HuH-7.5 (cell line): ENCODE measurements at regions not wholly inside any gene's neighbourhood (a gene's known extent, or its start where the extent isn't known, plus 50 kb on each side); places are given as distances from the start of the nearest gene placed in this dataset.

Experiments used
- DNase-seq: peaks from one replicate; pipeline ENCODE4 v3.0.0; 2011; ENCODE audit warnings: low spot score

DNA sequence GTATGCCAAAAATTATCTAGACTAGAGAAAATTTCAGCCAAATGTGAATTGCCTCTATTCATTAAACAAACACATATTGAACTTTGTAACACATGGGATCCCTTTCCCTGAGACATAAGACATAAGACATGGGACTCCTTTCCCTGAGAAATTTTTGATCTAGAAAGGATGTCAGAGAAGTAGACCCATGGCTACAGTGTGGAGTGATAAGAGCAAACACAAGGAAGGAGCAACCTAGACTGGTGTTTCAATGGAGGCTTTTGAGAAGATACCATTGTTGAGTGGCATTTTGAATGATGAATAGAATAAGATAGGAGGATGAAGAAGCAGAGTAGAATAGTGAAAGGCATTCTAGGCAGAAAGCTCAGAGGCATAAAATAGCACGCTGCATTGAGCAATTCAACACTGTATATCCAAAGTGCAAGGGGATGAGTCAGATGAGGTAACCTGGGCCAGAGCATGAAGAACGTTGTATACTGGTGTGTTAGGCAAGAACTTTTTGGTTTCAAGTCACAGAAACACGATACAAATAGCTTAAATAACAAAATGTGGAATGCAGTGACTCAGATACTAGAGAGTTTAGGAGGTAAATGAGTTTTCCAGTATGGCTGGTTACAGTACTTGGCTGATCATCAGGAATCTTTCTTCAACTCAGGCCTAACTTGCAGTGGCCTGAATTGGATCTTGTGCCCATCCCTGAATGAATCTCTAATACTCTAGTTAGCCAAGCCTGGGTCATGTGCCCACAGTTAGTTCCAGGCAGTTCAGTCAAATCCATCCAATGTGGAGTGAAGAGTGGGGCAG is 129.8 kb upstream of the TANK start:
- no peak for DNase-seq

DNA sequence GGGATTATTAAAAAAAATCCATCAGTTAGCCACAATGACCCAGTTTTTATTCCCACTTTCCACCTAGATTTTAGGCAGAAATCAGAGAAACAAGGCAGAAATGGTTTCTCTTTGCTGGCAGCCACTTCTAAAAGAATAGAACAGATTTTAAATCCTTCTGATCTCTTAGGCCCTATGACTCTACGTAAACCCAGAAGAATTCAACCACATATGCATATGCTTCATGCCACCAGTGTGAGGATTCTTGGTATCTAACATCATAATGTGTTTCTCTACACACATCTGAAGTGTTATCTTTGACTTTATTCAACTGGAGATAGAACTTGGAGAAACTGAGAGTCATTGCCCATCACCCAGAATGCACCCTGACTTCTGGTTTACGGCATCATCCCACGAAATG is 128.7 kb upstream of the TANK start:
- DNase-seq = no peak

DNA sequence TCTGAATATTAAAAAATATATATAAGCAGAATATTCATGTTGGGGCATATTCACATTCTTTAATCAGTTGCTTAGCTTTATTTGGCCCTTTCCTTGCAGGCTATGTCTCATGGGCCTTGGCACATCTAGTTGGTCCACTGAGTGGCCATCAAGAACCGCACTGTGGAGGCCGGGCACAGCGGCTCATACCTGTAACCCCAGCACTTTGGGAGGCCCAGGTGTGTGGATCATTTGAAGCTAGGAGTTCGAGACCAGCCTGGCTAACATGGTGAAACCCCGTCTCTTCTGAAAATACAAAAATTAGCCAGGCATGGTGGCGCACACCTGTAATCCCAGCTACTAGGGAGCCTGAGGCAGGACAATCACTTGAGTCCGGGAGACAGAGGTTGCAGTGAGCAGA is 127.6 kb upstream of the TANK start:
- DNase-seq = no peak

DNA sequence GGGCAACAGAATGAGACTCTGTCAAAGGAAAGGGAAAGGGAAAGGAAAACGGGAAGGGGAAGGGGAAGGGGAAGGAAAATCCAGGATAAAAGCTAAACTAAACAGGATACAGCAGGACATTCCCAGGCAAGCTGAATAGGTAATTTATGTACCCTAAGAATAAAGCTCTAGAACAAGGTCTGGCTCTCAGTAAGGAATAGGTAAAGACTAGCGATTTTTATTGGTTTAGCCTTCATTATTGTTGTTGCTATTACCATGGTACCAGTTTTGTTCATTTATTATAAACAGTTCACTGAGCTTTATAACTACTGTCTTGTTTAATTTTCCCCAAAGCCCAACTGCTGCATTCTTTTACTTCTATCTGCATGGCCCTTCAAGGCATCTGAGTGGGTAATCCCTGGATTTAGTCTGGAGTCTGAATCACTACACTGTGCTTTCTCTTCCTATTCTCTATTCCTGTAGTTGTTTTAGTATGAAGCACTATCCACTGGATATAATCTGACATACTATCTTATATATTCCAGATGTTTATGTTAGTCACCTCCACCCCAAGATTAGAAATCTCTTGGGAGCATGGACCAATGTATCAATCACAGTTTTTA is 127.1 kb upstream of the TANK start:
- DNase-seq = no peak

DNA sequence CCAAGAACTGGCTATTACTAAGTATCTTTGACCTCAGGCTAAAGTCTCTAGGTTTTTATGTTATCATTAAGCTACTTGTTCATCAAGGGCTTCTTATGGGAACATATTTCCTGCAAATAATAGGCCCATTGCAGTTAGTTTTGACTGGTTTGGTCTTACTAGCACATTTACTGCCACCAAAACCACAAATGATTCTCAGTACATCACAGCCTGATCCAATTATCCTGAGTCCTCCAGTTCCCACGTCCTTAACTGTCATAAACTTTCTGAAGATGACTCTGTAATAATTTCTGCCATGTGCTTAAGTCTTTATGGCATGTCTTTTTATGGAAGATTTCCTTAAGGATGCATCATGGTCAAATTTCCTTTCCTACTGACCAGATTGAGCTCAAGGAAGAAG is 123.3 kb upstream of the TANK start:
- DNase-seq = no peak

DNA sequence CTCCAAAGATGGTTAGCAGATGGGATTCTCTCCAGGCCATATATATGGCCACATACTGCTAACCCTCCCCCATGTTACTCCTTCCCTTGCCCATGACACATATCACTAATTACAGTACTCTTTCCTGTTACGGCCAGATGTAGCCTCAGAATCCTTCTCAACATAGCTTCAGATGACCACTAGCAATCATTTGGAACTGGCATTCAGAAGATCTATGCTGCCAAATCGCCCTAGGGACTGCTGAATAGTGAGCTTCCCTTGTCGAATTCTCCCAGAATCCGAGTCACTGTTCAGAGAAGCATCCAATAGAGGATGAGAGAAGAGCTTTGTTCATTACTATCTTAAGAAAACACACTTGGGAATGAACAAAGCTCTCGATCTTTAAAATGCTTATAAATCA is 121.2 kb upstream of the TANK start:
- no peak for DNase-seq

DNA sequence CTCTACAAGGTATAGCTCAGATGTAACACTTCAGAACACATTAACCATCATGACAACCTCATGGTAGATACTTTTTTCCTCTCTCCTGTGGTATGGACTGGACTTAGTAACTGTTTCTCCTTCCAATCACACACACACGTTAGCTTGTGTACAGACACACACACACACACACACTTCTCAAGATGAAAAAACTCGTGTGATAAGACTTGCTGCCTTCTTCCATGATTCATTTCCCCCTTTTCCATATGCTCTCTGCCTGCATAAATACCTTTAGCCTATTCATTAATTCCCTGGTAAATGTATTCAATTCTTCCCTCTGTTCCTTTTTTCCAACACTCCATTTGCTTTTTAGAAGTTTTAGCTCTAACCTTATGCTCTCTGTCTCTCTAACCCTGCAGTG is 118.9 kb upstream of the TANK start:
- no peak for DNase-seq

DNA sequence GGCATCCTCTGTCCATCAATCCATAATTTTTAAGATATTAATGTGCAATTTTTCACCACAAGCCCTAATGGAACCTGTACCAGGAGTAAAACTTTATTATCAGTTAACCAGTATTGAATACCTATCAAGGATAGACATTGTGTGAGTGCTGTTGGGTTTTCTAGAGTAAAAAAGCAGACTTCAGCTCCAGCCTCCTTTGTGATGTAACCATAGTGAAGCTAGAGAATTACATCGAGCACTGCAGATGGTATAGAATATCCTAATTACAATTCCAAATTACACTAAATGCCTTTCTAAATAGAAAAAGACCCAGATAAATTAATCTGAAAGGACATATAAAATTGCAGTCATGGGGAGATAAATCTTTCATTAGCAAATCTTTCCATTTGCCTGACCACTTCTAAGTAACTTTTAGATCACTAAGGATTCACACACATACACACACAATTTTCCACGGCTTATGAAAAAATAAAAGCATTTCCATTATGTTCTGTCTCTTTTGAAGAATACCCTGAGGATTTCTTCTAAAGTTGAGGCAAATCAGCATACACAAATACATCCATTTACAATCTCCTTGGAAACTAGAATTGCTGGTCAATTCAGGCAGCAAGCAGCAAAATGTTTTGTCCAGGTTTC is 117.1 kb upstream of the TANK start:
- no peak for DNase-seq

DNA sequence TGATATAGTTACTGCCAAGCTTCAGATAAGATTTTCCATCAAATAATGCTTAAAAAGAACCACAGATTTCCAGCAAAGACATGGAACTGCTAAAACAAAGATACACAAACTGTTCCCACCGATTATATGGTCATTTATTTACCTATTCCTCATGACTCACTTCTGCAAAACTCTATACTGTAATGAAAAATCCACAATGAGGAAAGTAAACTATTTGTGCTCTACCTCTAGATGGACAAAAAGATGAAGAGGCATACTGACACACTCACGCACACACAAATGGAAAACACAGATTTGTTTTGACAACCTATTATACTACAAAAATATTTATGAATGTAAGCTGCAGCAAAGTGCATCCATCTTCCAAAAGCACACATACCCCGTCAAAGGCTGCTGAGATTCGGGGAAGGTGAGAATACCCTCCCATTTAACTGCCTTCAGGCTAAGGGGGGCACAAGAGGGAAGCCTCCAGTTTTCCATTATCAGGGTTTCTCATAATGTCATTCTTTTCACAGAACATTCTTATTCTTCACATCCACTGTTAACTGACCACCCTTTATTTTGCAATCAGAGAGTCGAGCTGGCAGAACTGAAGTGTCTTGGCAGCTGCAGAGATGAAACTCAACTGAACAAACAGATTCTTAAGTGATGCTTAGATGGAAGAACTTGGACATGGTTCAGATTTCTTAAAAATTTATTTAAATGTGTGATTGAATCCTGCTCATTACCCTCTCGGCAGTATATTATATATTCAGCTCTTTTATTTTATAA is 115.9 kb upstream of the TANK start:
- no peak for DNase-seq

DNA sequence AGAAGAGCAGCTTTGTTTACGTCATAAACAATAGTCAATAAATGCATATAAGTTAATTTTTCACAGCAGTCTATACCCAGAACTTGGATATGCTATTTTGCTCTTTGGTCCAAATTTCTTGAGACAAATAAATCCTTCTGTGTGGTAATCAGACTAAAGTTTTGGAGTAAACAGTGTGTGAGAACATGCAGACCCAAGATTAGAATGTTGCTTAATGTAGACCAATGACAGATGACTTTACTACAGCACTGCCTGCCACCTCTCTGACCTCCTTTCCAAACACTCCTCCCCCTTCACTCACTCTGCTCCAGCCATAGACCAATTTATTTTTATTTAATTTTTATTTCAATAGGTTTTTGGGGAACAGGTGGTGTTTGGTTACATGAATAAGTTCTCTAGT is 115.3 kb upstream of the TANK start:
- DNase-seq = no peak

DNA sequence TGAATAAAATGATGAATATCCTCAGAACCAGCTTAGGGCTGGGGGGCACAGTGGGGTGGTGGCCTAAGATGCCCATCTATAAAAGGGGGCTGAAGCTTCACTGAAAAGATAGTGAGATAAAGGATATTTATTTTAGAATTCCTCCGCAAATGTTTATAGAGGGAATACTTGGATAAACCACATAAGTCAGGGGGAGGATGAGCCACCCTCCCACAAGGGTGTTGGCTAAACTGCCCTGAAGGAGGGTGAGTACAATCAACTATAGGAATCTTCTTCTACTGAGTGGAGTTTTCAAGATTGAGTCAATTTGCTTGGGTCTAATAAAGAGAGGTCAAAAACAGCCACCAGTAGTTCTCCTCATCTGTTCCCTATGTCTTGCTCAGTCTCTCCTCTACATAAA is 114.5 kb upstream of the TANK start:
- no peak for DNase-seq

DNA sequence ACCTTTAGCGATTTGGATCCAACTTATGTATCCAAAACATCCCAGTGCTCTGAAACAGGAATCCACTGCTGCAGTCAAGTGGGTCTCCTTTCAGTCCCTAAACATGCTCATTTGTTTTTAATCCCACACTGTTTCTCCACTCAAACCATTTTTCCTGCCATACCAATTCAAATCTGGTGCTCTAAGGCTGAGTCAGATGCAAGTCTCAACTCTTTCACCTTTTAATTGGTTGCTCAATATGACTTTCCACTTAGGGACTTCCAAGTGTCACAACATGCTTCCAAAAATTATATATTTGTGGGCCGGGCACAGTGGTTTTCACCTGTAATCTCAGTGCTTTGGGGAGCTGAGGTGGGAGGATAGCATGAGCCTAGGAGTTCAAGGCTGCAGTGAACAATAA is 113.4 kb upstream of the TANK start:
- DNase-seq = no peak

DNA sequence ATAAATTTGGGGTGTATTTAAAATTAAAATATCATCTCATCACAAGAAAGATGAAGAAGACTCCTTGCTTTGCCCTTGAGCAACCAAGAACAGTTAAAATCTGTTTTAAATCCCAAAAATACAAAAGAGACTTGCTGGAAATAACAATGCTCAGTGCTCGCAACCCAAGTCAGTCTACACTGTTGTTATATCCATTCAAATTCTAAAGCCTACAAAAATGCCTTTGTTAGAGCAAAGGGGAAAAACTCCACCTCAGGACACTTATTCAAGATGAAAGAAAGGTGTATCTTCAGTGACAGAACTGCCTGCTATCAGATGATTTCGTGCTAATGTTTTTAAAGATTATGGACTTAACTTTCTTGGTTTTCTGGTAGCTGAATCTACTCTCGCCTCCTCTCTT is 111.9 kb upstream of the TANK start:
- DNase-seq = no peak

DNA sequence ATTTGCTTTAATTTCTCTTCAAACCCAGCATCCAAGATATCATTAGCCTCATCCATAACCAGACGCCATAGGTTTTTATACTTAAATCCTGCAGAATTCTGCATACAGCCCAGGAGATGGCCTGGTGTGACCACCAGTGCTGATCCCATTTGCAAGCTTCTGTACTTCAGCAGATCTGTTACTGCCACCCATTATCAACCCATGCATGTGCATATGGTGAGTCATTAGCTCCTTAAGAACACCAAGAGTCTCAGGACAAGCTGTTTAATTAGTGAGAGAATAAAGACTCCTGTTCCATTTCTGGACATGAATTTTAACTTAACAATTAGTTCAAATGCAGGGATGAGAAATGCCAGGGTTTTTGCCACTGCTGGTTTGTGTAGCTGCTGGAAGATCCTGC is 110.7 kb upstream of the TANK start:
- no peak for DNase-seq

DNA sequence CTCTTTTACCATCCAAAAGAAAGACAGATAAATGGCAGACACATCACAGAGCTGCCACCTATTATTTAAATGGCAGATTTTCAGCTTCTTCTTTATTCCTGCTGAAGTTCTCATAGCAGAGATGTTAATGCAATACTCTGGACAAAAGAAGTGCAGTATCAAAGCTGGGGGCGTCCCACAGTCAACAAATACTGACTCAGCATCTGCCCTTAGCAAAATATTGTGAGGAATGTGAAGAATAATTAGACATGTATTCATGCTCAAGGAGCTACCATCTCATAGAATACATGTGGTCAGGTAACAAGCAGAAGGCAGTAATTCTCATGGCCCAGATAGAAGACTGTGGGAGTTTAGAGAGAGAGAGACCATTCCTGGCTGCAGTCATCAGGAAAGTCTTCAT is 108.0 kb upstream of the TANK start:
- DNase-seq = no peak

DNA sequence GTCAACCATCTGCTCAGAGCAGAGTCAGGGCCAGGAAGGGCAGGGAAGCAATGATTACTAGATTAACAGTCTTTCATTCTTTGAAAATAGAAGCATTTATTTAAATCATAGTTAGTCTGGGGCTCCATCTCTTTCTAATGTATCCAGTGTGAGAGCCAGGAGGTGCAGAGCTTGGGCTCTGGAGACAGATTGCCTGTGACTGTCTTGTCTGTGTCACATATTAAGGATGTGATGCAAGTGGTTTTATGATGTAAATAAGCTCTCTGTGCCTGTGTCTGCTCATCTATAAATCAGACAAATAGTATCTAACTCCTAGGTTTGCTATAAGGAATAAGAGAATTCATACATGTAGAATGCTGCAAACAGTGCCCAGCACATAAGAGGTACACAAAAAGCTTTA is 104.9 kb upstream of the TANK start:
- no peak for DNase-seq

DNA sequence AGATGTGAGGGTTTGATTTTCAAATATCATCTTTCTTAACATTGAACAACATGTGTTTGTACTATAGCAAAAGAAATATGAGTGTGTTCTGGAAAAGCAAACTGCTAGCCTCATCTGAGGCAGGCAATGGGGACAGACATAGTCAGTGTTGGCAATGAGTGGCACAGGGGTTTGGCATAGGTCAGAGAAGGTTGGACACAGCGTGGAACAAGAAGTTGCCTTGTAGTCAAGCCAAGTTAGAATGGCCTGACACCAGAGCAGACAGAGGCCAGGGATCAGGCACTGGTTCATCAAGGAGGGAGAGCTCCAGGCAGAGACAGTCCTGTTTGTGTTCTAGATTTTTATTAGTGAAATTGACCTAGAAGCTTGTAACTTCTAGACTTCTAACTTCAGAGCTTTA is 100.8 kb upstream of the TANK start:
- no peak for DNase-seq

DNA sequence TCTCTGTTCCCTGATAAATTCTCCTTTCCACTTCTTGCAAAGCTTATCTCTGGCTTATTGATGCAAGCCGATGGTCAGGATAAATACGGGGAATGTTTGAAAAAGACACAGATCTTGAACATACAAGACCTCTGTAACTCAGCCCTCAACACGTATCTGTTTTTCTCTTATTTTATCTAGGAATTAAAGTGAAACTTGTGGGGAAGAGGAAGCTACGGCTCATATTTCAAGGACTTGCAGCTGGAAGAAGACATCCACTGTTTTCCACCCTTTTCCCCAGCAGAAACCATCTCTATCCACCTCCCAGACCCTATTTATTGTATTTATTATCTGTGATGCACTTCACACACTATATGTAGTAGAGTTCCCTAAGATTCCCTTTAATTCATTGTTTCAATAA is 98.4 kb upstream of the TANK start:
- no peak for DNase-seq

DNA sequence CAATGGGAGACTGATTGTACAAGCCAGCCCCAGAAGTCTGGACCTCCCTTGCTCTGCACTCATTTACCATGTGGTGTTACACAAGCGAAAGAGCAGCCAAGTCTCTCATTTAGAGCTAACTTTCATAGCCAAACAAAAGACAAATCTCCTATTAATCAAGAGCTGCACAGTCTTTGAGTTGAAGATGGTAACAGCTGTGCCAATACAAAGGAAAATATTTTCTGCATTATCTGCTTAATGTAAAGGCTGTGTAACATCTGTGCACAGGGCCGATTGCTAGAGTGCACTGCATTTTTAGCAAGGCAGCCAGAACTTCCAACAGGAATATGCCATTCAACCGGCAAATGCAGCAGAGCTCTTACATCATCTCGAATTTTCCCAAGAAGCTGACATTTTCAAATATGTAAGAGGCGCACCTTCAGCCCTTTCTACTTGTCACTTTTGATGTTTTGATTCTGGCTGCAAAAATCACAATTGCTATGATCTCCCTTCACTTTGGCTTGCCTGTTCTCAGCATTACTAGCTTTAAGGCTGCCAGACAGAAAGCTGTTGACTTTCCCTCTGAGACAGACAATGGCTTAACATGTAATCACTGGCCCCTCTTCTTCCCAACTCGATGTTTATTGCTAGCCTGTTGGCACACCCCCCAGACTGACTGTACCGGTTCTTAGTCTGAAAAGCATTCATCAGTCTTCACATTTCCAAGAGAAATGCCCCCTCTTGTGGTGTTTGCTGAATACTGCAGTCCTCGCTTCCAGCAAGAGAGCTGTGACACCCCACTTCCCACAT is 96.9 kb upstream of the TANK start:
- peak; percentile 36 for DNase-seq

DNA sequence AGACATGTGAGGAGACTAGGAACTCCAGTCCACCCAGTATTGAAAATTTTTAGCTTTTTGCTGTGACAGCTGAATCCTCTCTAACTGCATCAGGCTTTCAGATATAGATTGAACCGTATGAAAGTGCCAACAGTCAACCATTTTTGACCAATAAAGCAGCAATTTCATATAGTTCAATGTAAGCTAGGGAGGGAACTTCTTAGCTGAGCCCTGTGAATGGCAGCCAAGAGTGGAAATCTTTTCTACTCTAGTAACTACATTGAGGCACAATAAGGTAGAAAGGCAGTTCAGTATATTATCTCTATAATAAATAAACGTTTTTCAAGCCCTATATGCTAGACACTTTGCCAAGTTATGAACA is 96.3 kb upstream of the TANK start:
- DNase-seq = no peak

DNA sequence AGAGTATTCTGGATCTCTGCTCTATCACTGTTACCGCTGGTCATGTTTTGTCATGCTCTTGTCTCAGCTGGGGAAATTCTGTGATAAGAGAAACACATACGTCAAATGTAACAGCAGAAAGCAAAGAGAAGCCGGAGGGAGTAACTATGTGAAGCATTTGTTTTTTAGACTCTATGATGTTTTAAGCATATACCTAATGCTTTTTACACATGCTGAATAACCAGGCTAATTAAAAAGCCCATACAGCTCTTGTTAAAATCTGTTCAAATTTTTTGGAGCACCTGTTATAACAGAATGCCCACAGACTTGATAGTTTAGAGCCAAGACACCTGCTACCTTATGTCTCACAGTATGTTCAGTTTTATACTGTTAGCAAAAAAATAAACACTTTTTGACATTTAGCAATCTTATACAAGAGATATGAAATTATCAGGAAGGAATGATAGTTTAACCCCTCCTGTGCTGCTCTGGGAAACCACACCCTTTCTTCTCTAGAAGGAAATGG is 92.3 kb upstream of the TANK start:
- DNase-seq = no peak

DNA sequence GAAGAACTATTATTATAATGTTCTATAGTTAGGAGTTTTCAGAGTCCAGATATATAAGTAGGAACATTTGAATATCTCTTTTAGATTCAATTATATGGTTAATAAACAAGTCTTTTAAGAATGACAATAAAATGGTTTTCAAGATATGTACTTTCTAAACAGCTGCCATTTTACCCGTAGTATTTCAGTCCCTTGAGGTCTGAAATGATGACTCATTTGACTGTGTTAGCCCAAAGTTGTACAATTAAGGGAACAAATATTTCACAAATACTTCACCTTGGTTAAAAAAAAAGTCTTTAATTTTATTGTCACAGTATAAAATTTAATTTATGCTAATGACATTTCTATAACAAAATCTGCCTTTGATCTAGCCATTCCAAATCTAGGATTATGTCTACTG is 91.6 kb upstream of the TANK start:
- DNase-seq = no peak
